ENCODE measurements at regions not wholly inside any gene's neighbourhood (a gene's known extent, or its start where the extent isn't known, plus 50 kb on each side); places are given as distances from the start of the nearest gene placed in this dataset.
"Not testable (repeated sequence)": the region's sequence is repeated elsewhere in the genome, so short reads cannot be mapped to it uniquely, and the experiment has no call there.

DNA sequence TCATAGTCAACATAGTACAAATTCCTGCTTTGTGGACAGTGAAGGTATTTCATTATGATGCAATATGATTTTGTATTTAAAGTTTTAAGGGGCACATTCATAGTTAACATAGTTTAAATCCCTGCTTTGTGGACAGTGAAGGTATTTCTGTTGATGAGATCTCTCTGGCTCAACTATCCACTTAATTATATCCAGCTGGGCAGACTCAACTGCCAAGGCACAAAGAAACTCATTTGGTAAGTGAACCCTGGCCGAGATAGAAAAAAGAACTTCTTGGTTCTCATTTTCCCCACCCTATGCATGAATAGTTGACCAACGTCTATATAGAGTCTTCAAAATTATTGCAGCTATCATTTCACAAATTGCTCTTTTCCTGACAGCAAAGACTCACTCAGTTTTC lies 1194.6 kb downstream of the NCAM2 start:
- no peak for DNase-seq

DNA sequence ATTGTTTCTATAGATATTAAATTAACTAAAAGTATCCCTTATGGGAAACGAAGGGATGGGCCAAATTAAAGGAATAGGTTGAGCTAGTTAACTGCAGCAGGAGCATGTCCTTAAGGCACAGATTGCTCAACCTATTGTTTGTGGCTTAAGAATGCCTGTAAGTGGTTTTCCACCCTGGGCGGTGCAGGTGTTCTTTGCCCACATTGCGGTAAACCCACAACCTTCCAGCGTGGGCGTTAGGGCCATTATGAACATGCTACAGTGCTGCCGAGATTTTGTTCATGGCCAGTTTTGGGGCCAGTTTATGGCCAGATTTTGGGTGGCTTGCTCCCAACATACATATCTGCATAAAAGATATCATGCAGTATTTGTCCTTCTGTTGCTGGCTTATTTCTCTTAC lies 1196.8 kb downstream of the NCAM2 start:
- not testable (repeated sequence) for DNase-seq

GRCh38 chr21:22200378-22201092 lies 1202.3 kb downstream of the NCAM2 start:
- no peak for DNase-seq

DNA sequence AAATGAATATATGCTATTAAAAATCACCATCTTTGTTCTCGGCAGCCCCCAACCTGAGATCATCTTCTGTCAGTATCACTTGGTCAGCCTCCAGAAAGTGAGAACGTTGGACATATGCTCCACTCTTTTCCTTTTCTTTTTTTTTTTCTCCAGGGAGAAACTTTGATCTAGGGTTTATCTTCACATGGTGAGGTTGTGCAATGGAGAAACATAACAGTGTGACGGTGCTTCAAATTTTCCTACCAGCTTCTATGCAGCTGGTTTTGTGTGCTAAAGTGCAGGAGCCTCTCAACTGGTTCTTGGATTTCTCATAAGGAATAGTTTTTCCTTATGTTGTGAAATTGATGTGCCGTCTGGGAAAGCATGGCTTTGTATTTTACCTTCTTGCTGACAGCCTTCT lies 1202.9 kb downstream of the NCAM2 start:
- DNase-seq = no peak

- DNase-seq = no peak
Measured at GRCh38 chr21:22201669-22202068, 1203.5 kb downstream of the NCAM2 start.

GRCh38 chr21:22209304-22209700 lies 1211.1 kb downstream of the NCAM2 start:
- no peak for DNase-seq

- DNase-seq = no peak
Measured at GRCh38 chr21:22211943-22212342, 1213.7 kb downstream of the NCAM2 start.

DNA sequence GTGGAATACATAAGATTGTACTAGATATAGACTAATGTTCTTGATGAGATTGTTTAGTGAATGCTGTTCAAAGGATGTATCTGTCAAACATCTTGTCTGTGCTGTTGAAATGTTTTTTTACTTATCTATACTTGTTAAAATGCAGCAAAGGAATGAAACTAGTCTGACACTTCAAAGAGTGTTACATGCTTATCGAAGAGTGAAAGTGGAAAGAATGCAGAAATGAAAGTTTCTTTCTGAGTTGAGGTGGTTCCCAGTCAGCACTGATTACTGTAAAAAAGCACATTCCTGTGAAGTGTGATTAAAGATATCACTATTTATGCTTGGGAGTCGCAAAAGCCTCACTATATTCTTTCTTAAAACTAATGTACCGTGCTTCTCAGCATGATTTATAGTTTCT lies 1225.2 kb downstream of the NCAM2 start:
- no peak for DNase-seq

GRCh38 chr21:22224261-22224660 lies 1226.1 kb downstream of the NCAM2 start:
- DNase-seq = no peak

DNA sequence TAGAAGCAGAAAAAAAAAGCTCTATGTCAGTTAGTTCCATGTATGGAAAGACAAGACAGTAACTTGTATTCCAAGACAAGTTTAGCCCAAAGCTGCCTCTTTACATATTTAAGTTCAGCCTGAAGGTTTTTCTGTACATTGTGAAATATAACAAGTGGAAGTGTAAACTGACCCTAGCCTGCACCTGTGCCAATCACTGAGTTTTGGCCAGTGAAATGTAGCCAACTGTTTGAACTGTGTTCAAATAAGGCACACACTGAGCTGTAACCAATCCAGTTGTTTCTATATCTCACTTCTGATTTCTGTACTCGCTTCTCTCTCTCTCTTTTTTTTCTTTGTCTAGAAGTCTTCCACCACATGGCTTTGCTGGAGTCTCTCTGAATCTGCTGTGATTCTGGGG lies 1227.1 kb downstream of the NCAM2 start:
- DNase-seq = no peak

- no peak for DNase-seq
Measured at GRCh38 chr21:22231013-22231412, 1232.8 kb downstream of the NCAM2 start.

DNA sequence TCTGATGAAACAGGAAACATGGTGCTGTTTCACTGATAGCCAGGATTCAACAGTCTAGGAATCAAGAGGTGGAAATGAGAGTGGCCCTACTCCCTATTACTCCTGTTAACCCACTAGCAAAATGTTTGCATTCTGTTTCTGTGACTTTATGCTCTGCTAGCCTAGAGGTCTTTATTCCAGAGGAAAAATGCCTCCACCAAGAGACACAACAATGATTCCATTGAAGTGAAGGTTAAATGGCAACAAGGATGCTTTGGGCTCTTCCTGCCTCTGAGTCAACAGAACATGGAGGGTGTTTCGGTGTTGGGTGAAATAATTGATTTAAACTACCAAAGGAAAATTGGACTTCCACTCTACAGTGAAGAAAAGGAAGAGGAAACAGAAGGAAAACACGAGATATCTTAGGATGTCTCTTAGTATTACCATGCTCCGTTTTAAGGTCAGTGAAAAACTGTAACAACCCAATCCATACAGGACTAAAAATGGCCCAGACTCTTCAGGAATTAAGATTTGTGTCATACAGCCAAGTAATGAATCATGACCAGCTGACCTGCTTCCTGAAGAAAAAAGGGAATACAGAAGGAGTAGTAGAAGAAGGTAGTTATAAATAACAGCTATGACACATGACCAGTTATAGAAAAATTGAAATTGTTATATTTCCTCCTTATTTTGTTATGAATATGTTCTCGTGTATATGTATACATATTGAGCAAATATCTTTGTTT lies 1237.8 kb downstream of the NCAM2 start:
- no peak for DNase-seq

- no peak for DNase-seq
Measured at GRCh38 chr21:22244516-22244915, 1246.3 kb downstream of the NCAM2 start.

GRCh38 chr21:22250355-22250754 lies 1252.1 kb downstream of the NCAM2 start:
- DNase-seq = no peak

DNA sequence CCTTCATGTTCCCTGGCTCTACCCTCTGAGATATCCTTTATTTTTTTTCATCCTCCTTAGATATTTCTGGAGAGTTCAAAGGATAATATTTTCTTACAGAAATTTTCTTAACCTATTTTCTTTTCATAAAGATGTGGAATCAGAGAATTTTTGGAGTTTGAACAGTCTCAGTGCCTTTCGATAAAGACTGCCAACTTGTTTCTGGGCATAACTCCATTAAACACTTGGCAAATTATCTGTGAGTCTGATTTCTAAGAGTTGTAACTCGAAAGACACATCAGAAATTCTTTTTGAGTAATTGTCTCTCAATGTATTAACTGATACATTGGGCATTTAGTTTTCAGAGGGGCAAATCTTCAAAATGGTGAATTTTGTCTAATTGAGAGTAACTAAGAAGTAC lies 1255.6 kb downstream of the NCAM2 start:
- DNase-seq = no peak

DNA sequence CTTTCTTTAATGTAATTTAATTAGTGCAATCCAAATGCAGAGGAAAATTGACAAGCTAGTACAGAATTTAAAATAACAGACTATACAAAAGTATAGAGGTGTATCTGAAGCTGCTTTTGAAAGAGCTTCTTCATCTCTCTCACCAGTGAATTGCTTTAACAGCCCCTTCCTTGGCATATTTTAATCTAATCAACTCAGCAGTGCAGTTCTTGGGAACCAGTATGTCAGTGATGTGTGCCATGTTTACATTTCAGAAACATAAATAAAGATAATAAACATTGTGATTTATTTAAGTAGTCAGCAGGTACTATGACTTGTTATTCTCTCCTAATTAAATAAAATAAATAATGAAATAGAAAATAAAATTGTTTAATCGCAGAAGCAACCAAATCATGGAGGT lies 1260.6 kb downstream of the NCAM2 start:
- DNase-seq = no peak

DNA sequence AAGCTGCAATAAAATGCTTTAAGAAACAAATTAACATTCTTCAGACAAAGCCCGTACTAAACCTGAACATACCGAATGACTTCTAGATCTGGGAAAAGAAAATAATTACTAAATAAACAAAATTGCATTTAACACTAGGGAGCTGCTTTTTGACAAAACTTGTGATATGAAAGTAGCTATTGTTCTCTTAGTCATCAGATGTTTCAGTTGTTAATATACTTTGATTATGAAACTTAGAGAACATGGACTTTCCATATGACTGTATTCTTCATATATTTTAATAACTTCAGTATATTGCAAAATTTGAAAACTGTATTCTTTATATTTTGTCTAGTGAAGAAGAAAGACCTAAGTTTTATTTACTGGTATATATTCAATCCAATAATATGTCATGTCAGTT lies 1262.1 kb downstream of the NCAM2 start:
- DNase-seq = no peak

DNA sequence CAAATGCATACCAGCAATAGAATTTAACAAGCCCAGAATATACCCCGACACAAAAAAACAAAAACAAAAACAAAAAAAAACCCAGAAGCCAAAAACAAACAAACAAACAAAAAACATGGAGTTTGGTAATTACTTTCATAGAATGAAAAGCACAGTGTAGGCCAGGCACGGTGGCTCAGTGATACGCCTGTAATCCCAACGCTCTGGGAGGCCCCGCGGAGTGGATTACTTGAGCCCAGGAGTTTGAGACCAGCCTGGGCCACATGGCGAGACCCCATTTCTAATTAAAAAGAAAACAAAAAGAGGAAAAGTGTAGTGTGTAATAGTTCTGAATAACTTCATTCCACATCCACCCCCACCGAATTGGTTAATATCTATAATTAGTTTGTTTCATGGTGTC lies 1265.7 kb downstream of the NCAM2 start:
- DNase-seq = no peak

DNA sequence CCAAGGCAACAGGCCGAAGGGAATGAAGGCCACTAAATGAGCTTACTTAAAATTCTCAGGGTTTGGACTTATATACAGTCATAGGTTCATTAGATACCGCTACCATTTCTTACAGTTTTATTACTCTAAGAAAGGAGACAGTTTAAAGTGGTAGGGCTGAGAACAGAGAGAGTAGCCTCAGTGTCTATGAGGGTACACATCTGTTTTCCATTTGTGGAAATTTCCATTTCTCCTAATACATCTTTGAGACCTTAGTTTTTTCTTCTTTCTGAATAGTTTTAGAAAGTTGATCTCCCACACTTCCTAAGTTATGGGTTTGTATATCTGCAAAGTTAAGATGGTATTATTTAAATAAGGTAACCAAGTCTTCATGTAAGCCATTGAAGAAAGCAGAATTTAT lies 1279.1 kb downstream of the NCAM2 start:
- no peak for DNase-seq

DNA sequence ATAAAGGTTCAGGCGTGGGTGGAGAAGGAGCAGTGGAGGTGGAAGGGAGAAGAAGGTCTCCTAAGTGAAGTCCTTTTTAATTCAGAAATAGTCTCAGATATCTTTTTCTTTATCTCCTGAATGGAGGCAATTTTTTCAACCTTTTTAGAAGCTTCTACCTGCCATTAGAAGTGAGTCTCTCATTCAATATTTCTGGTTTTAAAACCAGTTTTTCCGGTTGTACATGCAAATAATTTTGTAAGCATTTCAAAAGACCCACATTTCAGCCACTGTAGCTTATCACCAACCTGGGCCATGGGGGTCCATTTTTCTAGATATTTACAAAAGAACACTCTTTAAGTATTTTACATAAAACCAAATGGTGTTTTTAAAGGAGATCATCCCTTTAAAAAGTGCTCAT lies 1280.2 kb downstream of the NCAM2 start:
- DNase-seq = no peak

DNA sequence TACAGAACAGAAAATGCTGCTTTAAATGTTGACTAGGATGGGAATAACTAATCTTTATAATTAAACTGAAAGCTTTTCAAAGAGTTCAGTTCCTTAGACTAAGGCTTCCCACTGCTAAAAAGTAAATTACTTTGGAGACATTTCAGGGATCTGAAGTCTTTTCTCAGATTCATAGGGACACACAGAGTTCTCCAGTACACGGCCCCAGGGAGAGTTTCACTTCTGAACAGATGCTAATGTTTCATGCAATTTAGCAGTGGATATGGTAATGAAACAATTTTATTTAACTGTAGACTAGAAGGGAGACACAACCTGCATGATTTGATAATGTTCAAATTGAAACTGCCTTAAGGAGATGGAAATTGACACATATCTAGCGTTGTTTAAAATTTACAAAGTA lies 1282.6 kb downstream of the NCAM2 start:
- DNase-seq = no peak

GRCh38 chr21:22288885-22289499 lies 1290.8 kb downstream of the NCAM2 start:
- DNase-seq = no peak

DNA sequence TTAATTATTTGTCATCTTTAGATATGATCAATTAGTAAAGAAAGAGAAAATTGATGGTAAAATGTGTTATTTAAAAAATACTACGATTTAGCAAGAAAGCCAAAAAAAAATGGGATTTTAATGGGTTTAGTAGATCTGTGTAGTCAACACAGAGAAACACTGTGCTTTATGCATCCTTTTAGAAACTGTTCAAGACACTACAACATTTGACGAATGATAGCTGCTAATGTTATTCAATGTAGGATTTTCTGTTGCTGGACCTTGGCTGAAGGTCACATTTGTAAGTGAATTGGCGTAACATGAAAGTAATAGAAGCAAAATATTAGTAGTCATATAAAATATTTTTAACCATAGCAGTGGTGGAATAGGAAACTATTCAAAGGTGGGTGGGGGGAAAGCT lies 1293.9 kb downstream of the NCAM2 start:
- no peak for DNase-seq

DNA sequence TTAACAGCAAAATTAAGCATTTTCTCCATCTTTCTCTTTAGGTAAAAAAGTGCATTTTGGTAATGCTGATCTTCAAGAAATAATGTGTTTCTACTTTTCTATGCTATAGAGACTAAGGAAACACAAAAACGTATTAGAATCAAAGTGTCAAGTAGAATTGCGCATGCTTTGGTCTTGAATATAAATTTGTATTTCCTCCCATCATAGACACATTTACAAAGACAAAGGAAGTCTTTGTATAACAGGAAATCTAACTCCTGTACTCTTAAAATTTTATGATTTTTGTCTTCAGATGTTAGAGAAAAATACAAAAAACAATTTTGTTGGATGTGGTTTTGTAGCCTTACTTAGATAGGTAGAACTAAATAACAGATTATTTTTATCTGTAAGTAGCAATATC lies 1299.4 kb downstream of the NCAM2 start:
- no peak for DNase-seq

Measured in GDM1 (cell line).